ENCODE measurements at regions not wholly inside any gene's neighbourhood (a gene's known extent, or its start where the extent isn't known, plus 50 kb on each side); places are given as distances from the start of the nearest gene placed in this dataset.

DNA sequence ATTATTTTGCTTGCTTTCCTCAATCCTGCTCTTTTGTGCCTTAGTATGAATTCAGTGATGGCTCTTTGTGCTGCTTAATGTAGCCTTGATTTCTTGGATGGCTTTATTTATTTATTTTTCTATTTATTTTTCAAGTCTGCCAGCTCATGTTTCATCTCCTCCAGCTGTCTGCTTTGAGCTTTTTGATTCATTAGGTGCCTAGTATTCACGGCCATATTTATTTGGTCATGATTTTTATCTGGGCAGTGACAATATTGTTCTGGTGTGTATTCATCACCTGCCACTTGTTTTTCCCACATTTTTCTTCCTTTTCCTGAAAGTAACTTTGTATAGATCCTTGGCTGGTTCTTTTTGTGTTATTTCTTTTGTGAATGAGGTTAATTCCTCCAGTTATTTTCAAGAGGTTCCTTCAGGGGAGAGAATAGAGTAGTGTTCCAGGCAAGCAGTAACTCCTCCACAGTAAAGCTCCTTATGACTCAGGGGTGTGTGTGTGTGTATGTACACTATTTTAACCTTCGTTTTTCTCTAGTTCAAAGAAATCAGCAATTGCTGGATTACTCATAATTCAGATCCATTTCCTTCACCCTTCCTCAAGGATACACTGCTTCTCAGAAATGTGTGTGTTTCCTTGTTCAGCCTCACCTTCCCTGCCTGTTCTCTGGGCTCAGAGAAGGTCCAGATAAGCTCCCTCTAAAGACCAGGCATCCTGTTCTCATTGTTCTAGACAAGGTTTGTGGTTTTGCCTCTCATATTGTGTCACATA is 51.6 kb upstream of the PMCH start:
- Histone ChIP-seq H3K27ac (no peak overlapping the region), H4K20me1 (ENCODE audit: insufficient read depth) (no peaks in the 10 kb centered on the region), H3K9me3 (ENCODE audit: insufficient read depth, low read depth) (no peaks in the 10 kb centered on the region), H3K27me3 (ENCODE audit: insufficient read depth, low read depth) (no peaks in the 10 kb centered on the region), H3K4me3 (no peak overlapping the region), H3F3A (ENCODE audit: insufficient read depth, low read depth) (no peaks in the 10 kb centered on the region), H3K36me3 (ENCODE audit: low read depth) (no peaks in the 10 kb centered on the region), H3K4me1 (replicated peaks; ENCODE audit: insufficient read depth) (no peaks in the 10 kb centered on the region), H2AFZ (no peak overlapping the region), H3K79me2 (ENCODE audit: low read depth) (no peaks in the 10 kb centered on the region), H3K9me2 (ENCODE audit: insufficient read depth) (no peaks in the 10 kb centered on the region), H3K4me2 (no peak overlapping the region)
- BruUV-seq (replicated peaks), result no TSS peak
- intact Hi-C loops (cut with micrococcal nuclease; ENCODE audit: unreplicated experiment), result no loop called here
- DNase-seq, result peak in 1 of 2 experiments; percentile 2
- ChIA-PET CTCF (no interaction called here), POLR2A (ENCODE audit: unreplicated experiment) (no interaction called here)
- TF ChIP-seq, protein P1, sequence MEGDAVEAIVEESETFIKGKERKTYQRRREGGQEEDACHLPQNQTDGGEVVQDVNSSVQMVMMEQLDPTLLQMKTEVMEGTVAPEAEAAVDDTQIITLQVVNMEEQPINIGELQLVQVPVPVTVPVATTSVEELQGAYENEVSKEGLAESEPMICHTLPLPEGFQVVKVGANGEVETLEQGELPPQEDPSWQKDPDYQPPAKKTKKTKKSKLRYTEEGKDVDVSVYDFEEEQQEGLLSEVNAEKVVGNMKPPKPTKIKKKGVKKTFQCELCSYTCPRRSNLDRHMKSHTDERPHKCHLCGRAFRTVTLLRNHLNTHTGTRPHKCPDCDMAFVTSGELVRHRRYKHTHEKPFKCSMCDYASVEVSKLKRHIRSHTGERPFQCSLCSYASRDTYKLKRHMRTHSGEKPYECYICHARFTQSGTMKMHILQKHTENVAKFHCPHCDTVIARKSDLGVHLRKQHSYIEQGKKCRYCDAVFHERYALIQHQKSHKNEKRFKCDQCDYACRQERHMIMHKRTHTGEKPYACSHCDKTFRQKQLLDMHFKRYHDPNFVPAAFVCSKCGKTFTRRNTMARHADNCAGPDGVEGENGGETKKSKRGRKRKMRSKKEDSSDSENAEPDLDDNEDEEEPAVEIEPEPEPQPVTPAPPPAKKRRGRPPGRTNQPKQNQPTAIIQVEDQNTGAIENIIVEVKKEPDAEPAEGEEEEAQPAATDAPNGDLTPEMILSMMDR (conservative IDR thresholded peaks at IDR 0.05), result no peak
- TF ChIP-seq EZH2 (IDR thresholded peaks at IDR 0.05; ENCODE audit: low read depth), result no peak
